WTC11 (cell line): ENCODE measurements at regions not wholly inside any gene's neighbourhood (a gene's known extent, or its start where the extent isn't known, plus 50 kb on each side); places are given as distances from the start of the nearest gene placed in this dataset.

Experiments used
- ATAC-seq: fragments of 200-7000 bp; cut with Tn5 transposase; 2 replicates; pipeline ENCODE4 v1.10.0; 2021; ENCODE audit warnings: mild to moderate bottlenecking, moderate library complexity
- CTCF ChIA-PET: fragments of 300-600 bp; sonication (Branson Sonifier 250); formaldehyde crosslinking; loops from one replicate; lab custom pipeline; 2021; ENCODE audit warnings: antibody characterized with exemption; lab: Charles Lee
- POLR2A ChIA-PET: fragments of 350-600 bp; sonication (Branson Sonifier 250); formaldehyde crosslinking; loops from one replicate; lab custom pipeline; 2021; ENCODE audit warnings: antibody characterized with exemption; lab: Charles Lee
- DNase-seq: peaks from one replicate; pipeline ENCODE4 v3.0.0; 2021; ENCODE audit warnings: low spot score
- H3K27ac Mint-ChIP-seq: 2 replicates; pipeline ENCODE4 v1.8.0; 2021; ENCODE audit warnings: mixed read lengths
- H3K27me3 Mint-ChIP-seq: 2 replicates; pipeline ENCODE4 v1.8.0; 2021; ENCODE audit warnings: low read depth, mild to moderate bottlenecking, moderate library complexity, mixed read lengths
- H3K36me3 Mint-ChIP-seq: 2 replicates; pipeline ENCODE4 v1.8.0; 2021; ENCODE audit warnings: mixed read lengths
- H3K4me1 Mint-ChIP-seq: 2 replicates; pipeline ENCODE4 v1.8.0; 2022; ENCODE audit warnings: mixed read lengths
- H3K4me3 Mint-ChIP-seq: 2 replicates; pipeline ENCODE4 v1.8.0; 2021; ENCODE audit warnings: mild to moderate bottlenecking, moderate library complexity, mixed read lengths
- H3K9me3 Mint-ChIP-seq: 2 replicates; pipeline ENCODE4 v1.8.0; 2021; ENCODE audit warnings: mixed read lengths
- AR ChIP-seq: fragments of 250-450 bp; sonication (Bioruptor Pico); IDR thresholded peaks from 2 replicates; pipeline ENCODE4 v1.9.0; 2021; ENCODE audit warnings: mild to moderate bottlenecking
- CREB1 ChIP-seq: sonication (generic); formaldehyde crosslinking; IDR thresholded peaks from 2 replicates; pipeline ENCODE4 v1.8.0; 2023; ENCODE audit warnings: mild to moderate bottlenecking, missing genetic modification reagents
- ERG ChIP-seq: fragments of 250-450 bp; sonication (Bioruptor Pico); IDR thresholded peaks from 2 replicates; pipeline ENCODE4 v1.8.0; 2021; ENCODE audit warnings: mild to moderate bottlenecking
- JUN ChIP-seq: sonication (generic); formaldehyde crosslinking; IDR thresholded peaks from 2 replicates; pipeline ENCODE4 v1.8.0; 2023; ENCODE audit warnings: mild to moderate bottlenecking, missing genetic modification reagents
- NR3C1 ChIP-seq: sonication (generic); formaldehyde crosslinking; conservative IDR thresholded peaks from 2 replicates; pipeline ENCODE4 v1.8.1; 2023; ENCODE audit warnings: low read depth, mild to moderate bottlenecking, missing genetic modification reagents
- SOX15 ChIP-seq: fragments of 250-450 bp; sonication (Bioruptor Pico); IDR thresholded peaks from 2 replicates; pipeline ENCODE4 v1.9.0; 2021; ENCODE audit warnings: mild to moderate bottlenecking
- ZNF423 ChIP-seq: fragments of 250-450 bp; sonication (Bioruptor Pico); IDR thresholded peaks from 2 replicates; pipeline ENCODE4 v2.1.2; 2022; ENCODE audit warnings: mild to moderate bottlenecking, moderate library complexity
- ZNF425 ChIP-seq: fragments of 250-450 bp; sonication (Bioruptor Pico); conservative IDR thresholded peaks from 2 replicates; pipeline ENCODE4 v1.9.0; 2021; ENCODE audit warnings: mild to moderate bottlenecking
- ZSCAN18 ChIP-seq: fragments of 250-450 bp; sonication (Bioruptor Pico); IDR thresholded peaks from 2 replicates; pipeline ENCODE4 v2.1.2; 2022; ENCODE audit warnings: mild to moderate bottlenecking, moderate library complexity

- ATAC-seq, result no peak
- Mint-ChIP-seq H3K4me3 (no peak overlapping the region), H3K36me3 (no peaks in the 10 kb centered on the region), H3K9me3 (no peaks in the 10 kb centered on the region), H3K27me3 (no peaks in the 10 kb centered on the region), H3K27ac (no peak overlapping the region), H3K4me1 (peaks cover 10% of the 10 kb centered on the region)
- TF ChIP-seq CREB1 (CRISPR knock-in tag), result no peak
- no peak for TF ChIP-seq NR3C1 (CRISPR knock-in tag)
- no peak for TF ChIP-seq AR
- DNase-seq, result no peak
- ChIA-PET POLR2A (no interaction called here), CTCF (interaction anchor here (0.7 to 1.0 kb wide), 2 partner anchors 169 to 179 kb away, joined by 3 to 9 read pairs; no protein-coding TSS in a partner anchor)
These were observed 212.8 kb upstream of the BMP4 start for GRCh38 chr14:54169254-54169924.

- POLR2A ChIA-PET, result no interaction called here
These were observed 213.7 kb upstream of the BMP4 start for GRCh38 chr14:54170301-54170700.

More at GRCh38 chr14:54170301-54170700, 213.7 kb upstream of the BMP4 start:
- TF ChIP-seq SOX15 (no peak), ERG (no peak), ZNF425 (CRISPR knock-in tag) (no peak), ZSCAN18 (CRISPR knock-in tag) (no peak), ZNF423 (CRISPR knock-in tag) (no peak), JUN (CRISPR knock-in tag) (no peak)
- CTCF ChIA-PET, result interaction anchor here (1.0 kb wide), 1 partner anchor 178 kb away, joined by 9 read pairs; no protein-coding TSS in a partner anchor
- no peaks in the 10 kb centered on the region for H3K9me3 Mint-ChIP-seq
- no peaks in the 10 kb centered on the region for H3K27me3 Mint-ChIP-seq
- H3K27ac Mint-ChIP-seq, result no peak overlapping the region
- ATAC-seq, result no peak
- H3K4me3 Mint-ChIP-seq, result no peak overlapping the region
- peaks cover 10% of the 10 kb centered on the region for H3K4me1 Mint-ChIP-seq
- no peak for DNase-seq
- H3K36me3 Mint-ChIP-seq, result no peaks in the 10 kb centered on the region
